Nephron progenitor cell (in vitro differentiated cells): ENCODE measurements at regions not wholly inside any gene's neighbourhood (a gene's known extent, or its start where the extent isn't known, plus 50 kb on each side); places are given as distances from the start of the nearest gene placed in this dataset.

Experiments
- DNase-seq: peaks from one replicate; pipeline ENCODE4 v3.0.0; 2021
- H3K27ac Mint-ChIP-seq: 2 replicates; pipeline ENCODE4 v1.8.0; 2021; ENCODE audit warnings: mild to moderate bottlenecking, moderate library complexity, mixed read lengths
- H3K27me3 Mint-ChIP-seq: 2 replicates; pipeline ENCODE4 v1.8.0; 2021; ENCODE audit warnings: mild to moderate bottlenecking, low read depth, mixed read lengths; ENCODE audit not compliant: poor library complexity
- H3K36me3 Mint-ChIP-seq: 2 replicates; pipeline ENCODE4 v1.8.0; 2021; ENCODE audit warnings: low read depth, mixed read lengths
- H3K4me1 Mint-ChIP-seq: 2 replicates; pipeline ENCODE4 v1.8.0; 2021; ENCODE audit warnings: mixed read lengths
- H3K4me3 Mint-ChIP-seq: 2 replicates; pipeline ENCODE4 v1.8.0; 2021; ENCODE audit warnings: mild to moderate bottlenecking, moderate library complexity, mixed read lengths
- H3K9me3 Mint-ChIP-seq: 2 replicates; pipeline ENCODE4 v1.8.0; 2021; ENCODE audit warnings: mild to moderate bottlenecking, moderate library complexity, mixed read lengths
- CTCF ChIP-seq: fragments of 200-600 bp; sonication (generic); IDR thresholded peaks from 2 replicates; pipeline ENCODE4 v1.5.0; 2021; ENCODE audit warnings: antibody characterized with exemption

- H3K4me1 Mint-ChIP-seq: peaks cover 16% of the 10 kb centered on the region
- no peak for DNase-seq
- no peak overlapping the region for H3K27ac Mint-ChIP-seq
- no peaks in the 10 kb centered on the region for H3K27me3 Mint-ChIP-seq
- no peaks in the 10 kb centered on the region for H3K9me3 Mint-ChIP-seq
- TF ChIP-seq CTCF: no peak
- no peaks in the 10 kb centered on the region for H3K36me3 Mint-ChIP-seq
- H3K4me3 Mint-ChIP-seq: no peak overlapping the region
Measured at GRCh38 chr21:16421965-16422364, 692.2 kb downstream of the USP25 start.

- no peak for TF ChIP-seq CTCF
- Mint-ChIP-seq H3K27ac (no peak overlapping the region), H3K36me3 (no peaks in the 10 kb centered on the region), H3K27me3 (no peaks in the 10 kb centered on the region), H3K4me3 (no peak overlapping the region), H3K9me3 (no peaks in the 10 kb centered on the region), H3K4me1 (peaks cover 16% of the 10 kb centered on the region)
- no peak for DNase-seq
Measured at GRCh38 chr21:16422702-16423101, 692.9 kb downstream of the USP25 start.

GRCh38 chr21:16423921-16424320 lies 694.1 kb downstream of the USP25 start:
- Mint-ChIP-seq H3K27ac (no peak overlapping the region), H3K4me3 (no peak overlapping the region), H3K9me3 (no peaks in the 10 kb centered on the region), H3K4me1 (peaks cover 15% of the 10 kb centered on the region), H3K36me3 (no peaks in the 10 kb centered on the region), H3K27me3 (no peaks in the 10 kb centered on the region)
- TF ChIP-seq CTCF: no peak
- DNase-seq: no peak

- H3K9me3 Mint-ChIP-seq: no peaks in the 10 kb centered on the region
- DNase-seq: no peak
- no peaks in the 10 kb centered on the region for H3K27me3 Mint-ChIP-seq
- no peaks in the 10 kb centered on the region for H3K36me3 Mint-ChIP-seq
- no peak overlapping the region for H3K4me3 Mint-ChIP-seq
- H3K27ac Mint-ChIP-seq: no peak overlapping the region
- peaks cover 11% of the 10 kb centered on the region for H3K4me1 Mint-ChIP-seq
- no peak for TF ChIP-seq CTCF
Measured at GRCh38 chr21:16424331-16424751, 694.6 kb downstream of the USP25 start.

- Mint-ChIP-seq H3K27me3 (no peaks in the 10 kb centered on the region), H3K9me3 (no peaks in the 10 kb centered on the region), H3K4me1 (peaks cover under 1% of the 10 kb centered on the region), H3K36me3 (no peaks in the 10 kb centered on the region), H3K27ac (no peak overlapping the region), H3K4me3 (no peak overlapping the region)
- DNase-seq: no peak
- TF ChIP-seq CTCF: no peak
Measured at GRCh38 chr21:16425376-16425775, 695.6 kb downstream of the USP25 start.

GRCh38 chr21:16426936-16427335 lies 697.2 kb downstream of the USP25 start:
- Mint-ChIP-seq H3K4me1 (no peaks in the 10 kb centered on the region), H3K4me3 (no peak overlapping the region)
- TF ChIP-seq CTCF: no peak

More at GRCh38 chr21:16426936-16427335, 697.2 kb downstream of the USP25 start:
- Mint-ChIP-seq H3K36me3 (no peaks in the 10 kb centered on the region), H3K27ac (no peak overlapping the region), H3K27me3 (no peaks in the 10 kb centered on the region), H3K9me3 (no peaks in the 10 kb centered on the region)
- no peak for DNase-seq
